BLaER1 (cell line): ENCODE measurements at regions not wholly inside any gene's neighbourhood (a gene's known extent, or its start where the extent isn't known, plus 50 kb on each side); places are given as distances from the start of the nearest gene placed in this dataset.
A peak's percentile ranks its signal among the peaks of the same experiment; 100 is the strongest.

ENCODE experiments used
- H3K27ac ChIP-seq: shearing (Covaris generic); formaldehyde crosslinking; 2 replicates; pipeline ENCODE4 v1.8.1; 2022
- H3K27me3 ChIP-seq: shearing (Covaris generic); formaldehyde crosslinking; 2 replicates; pipeline ENCODE4 v1.8.1; 2022
- H3K36me3 ChIP-seq: shearing (Covaris generic); formaldehyde crosslinking; 2 replicates; pipeline ENCODE4 v1.8.1; 2022
- H3K4me1 ChIP-seq: shearing (Covaris generic); formaldehyde crosslinking; 2 replicates; pipeline ENCODE4 v1.8.1; 2022
- H3K4me2 ChIP-seq: shearing (Covaris generic); formaldehyde crosslinking; 2 replicates; pipeline ENCODE4 v1.8.1; 2022
- H3K4me3 ChIP-seq: shearing (Covaris generic); formaldehyde crosslinking; 2 replicates; pipeline ENCODE4 v1.8.1; 2022
- H3K9ac ChIP-seq: shearing (Covaris generic); formaldehyde crosslinking; 2 replicates; pipeline ENCODE4 v1.8.1; 2022
- H3K9me3 ChIP-seq: shearing (Covaris generic); formaldehyde crosslinking; 2 replicates; pipeline ENCODE4 v1.8.1; 2022
- H4K20me1 ChIP-seq: shearing (Covaris generic); formaldehyde crosslinking; 2 replicates; pipeline ENCODE4 v1.8.1; 2022
- Cebpa-rat ChIP-seq: shearing (Covaris generic); IDR thresholded peaks from 2 replicates; pipeline ENCODE4 v1.8.1; 2022

DNA sequence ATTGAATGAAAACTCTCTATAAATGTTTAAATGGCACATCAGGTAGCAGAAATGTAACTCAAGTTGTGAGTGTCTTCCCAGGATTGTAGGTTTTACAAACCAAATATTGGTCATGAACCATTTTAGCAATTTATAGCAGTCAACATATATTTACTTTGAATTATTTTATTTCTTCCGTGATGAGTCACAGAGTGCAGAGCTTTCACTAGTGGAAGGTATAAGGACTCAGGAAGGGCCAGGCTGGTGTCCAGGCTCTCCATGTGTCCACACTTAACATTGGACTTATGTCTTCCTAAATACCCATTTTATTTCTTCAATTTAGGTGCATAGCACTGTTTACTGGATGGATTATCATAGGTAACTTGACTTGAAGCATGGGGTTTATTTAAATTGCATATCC is 120.9 kb downstream of the OLIG3 start:
- H3K4me1 ChIP-seq: peaks cover 7% of the 10 kb centered on the region; the same call in 1 of the 2 replicates
- H3K27ac ChIP-seq: no peak overlapping the region
- peaks cover 13% of the 10 kb centered on the region for H3K9me3 ChIP-seq
- no peaks in the 10 kb centered on the region for H3K27me3 ChIP-seq
- no peaks in the 10 kb centered on the region for H3K36me3 ChIP-seq
- no peak overlapping the region for H3K4me3 ChIP-seq
- no peak overlapping the region for H3K4me2 ChIP-seq
- TF ChIP-seq Cebpa-rat: no peak
- no peaks in the 10 kb centered on the region for H4K20me1 ChIP-seq
- no peak overlapping the region for H3K9ac ChIP-seq

DNA sequence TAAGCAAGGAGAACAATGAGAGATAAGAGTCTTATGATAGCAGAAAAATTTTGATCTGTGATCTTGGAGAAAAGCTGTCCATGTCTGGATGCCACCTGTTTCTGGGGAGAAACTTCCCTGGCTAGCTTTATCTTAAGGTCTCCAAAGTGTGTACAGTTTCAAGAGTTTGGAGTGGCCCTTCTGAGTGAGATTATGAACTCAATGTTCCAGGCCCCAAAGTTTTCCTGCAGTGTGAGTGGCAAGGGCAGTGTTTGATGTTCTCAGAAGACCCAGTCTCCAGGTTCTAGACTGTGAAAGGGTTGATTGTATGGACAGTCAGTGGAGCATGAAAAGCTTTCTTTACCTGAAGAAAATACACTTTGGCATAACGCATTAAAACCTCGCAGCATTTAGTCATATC is 121.7 kb downstream of the OLIG3 start:
- Histone ChIP-seq H3K4me3 (no peak overlapping the region), H3K9ac (no peak overlapping the region), H3K9me3 (peaks cover 8% of the 10 kb centered on the region), H3K27me3 (no peaks in the 10 kb centered on the region), H3K36me3 (no peaks in the 10 kb centered on the region), H3K4me1 (peaks cover 7% of the 10 kb centered on the region; the same call in 1 of the 2 replicates), H4K20me1 (no peaks in the 10 kb centered on the region), H3K27ac (no peak overlapping the region), H3K4me2 (no peak overlapping the region)
- no peak for TF ChIP-seq Cebpa-rat

DNA sequence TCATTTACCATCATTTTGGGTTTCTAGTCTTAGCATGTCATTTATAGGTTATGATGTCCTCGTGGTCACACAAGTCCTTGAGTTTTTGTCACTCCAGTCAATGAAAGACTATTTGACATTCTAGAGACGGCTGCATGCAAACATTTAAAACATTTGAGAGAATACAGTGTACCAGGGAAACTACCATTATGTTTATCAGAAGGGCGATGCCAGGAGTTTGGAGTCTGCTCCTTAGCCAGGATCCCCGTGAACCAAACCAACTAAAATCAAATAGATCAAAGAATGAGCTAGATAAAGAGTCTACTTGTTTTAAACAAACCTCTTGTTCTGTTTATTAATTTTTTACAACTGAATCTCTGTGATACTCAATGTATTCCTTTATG is 122.6 kb downstream of the OLIG3 start:
- H3K4me1 ChIP-seq: peaks cover 7% of the 10 kb centered on the region; the same call in 1 of the 2 replicates
- no peaks in the 10 kb centered on the region for H3K27me3 ChIP-seq
- no peaks in the 10 kb centered on the region for H3K36me3 ChIP-seq
- no peak for TF ChIP-seq Cebpa-rat
- no peaks in the 10 kb centered on the region for H4K20me1 ChIP-seq
- H3K9ac ChIP-seq: no peak overlapping the region
- no peak overlapping the region for H3K4me2 ChIP-seq
- no peak overlapping the region for H3K4me3 ChIP-seq
- H3K9me3 ChIP-seq: no peaks in the 10 kb centered on the region
- no peak overlapping the region for H3K27ac ChIP-seq

DNA sequence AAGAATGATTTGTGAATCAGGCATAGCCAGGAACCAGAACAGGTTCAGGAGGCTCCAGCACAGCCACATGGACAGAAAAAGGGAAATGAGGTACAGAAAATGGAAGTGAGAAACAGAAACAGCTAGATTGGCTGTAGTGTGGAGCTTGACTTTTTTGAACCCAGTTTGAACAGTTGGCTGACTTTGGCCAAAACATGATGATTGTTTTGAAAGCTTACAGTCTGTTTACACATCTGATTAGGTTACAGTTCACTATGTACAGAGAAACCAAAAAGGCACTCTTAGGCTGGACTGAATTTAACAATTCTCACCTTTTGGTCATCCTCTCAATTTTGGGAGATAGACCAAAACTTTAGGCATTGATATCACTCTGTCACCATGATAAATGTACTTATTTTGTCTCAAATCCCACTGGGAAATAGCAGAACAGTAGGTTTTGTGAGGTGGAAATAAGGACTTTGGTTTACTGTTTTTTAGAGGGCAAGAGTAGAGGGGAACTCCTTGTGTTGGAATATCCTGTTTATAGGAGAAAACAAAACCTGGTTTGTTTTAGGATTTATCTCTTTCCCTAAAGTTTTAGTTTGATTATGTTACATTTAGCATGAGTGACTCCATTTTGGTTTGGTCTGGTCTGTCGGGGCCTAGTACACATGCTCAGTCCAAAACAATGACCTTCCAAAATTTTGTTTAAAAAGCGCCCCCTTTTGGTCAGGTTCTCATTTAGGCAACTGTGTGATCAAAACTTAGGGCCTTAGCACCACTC is 123.1 kb downstream of the OLIG3 start:
- no peaks in the 10 kb centered on the region for H3K36me3 ChIP-seq
- H4K20me1 ChIP-seq: no peaks in the 10 kb centered on the region
- no peaks in the 10 kb centered on the region for H3K9me3 ChIP-seq
- no peak overlapping the region for H3K4me3 ChIP-seq
- H3K4me2 ChIP-seq: 0 out of 2 replicates have a peak overlapping the region, but pooled peaks have one; percentile 2
- H3K27me3 ChIP-seq: no peaks in the 10 kb centered on the region
- TF ChIP-seq Cebpa-rat: no peak
- peaks cover 7% of the 10 kb centered on the region; the same call in 1 of the 2 replicates for H3K4me1 ChIP-seq
- no peak overlapping the region for H3K27ac ChIP-seq
- H3K9ac ChIP-seq: no peak overlapping the region

DNA sequence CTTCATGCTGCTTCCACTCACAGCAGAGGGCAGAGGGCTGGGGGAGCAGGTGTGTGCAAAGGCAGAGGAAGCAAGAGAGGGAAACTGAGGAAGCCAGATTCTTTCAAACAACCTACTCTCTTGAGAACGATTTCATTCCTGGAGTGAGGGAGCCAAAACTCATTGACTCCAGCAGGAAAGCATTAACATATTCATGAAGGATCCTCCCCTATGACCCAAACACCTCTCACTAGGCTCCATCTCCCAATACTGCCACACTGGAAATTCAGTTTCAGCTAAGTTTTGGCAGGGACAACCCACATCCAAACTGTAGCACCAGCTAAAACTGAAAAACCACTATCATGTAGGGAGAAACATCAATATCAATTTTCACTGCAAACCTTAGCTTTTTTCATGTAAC is 125.1 kb downstream of the OLIG3 start:
- Histone ChIP-seq H3K4me2 (no peak overlapping the region), H3K36me3 (no peaks in the 10 kb centered on the region), H3K4me3 (no peak overlapping the region), H3K9me3 (no peaks in the 10 kb centered on the region), H3K4me1 (peaks cover 13% of the 10 kb centered on the region), H3K27ac (no peak overlapping the region), H3K27me3 (no peaks in the 10 kb centered on the region), H3K9ac (no peak overlapping the region), H4K20me1 (no peaks in the 10 kb centered on the region)
- TF ChIP-seq Cebpa-rat: no peak

DNA sequence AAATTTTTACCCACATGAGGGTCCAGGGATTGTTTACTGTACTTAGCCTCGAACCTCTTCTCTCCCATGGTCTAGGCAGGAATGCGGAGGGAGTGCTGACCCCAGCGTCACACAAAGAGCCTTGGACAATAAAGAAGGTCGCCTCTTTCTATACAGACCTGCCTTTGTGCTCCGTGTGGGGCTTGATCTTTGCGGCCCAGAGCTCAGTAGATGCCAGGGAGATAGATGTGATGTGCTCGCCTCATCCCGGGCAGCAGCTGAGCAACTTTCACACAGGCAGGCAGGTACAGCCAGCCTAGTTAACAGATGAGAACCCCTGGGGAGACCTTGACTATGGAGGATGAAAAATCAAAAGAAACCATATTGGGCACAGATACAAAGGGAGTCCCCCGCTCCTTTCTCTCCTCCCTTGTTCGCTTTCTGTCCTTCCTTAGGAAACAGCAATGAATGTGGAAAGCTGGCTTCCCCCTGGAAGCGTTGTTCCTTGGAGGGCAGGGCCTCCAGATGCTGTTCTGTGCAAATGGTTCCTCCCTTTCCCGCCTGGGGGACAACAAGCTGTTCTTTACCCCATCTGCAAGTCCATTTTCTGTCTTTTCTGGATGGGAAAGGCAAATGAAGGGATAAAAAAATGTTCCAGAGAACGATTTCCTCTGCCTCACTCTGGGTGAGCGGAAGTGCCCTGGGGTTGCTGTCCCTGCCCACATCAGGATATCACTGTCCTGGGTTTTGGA is 128.3 kb downstream of the OLIG3 start:
- no peaks in the 10 kb centered on the region for H4K20me1 ChIP-seq
- no peak for TF ChIP-seq Cebpa-rat

DNA sequence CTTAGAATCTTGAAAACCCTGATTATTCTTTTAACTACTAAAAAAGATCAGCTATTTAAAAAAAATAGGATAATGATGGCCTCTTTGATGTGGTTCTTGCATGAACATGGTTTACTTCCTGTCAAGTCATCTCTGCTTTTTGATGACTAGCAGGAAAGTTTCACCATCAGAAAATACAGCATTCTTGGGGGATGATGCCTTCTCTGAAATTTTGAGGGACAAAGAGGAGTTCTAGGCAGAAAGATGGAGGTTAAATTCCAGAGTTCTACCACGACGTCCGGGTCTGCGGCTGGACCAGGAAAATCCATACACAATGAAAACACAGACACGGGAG is 130.4 kb downstream of the OLIG3 start:
- Histone ChIP-seq H3K4me3 (no peak overlapping the region), H3K4me2 (peak overlapping the region; percentile 57), H3K9me3 (no peaks in the 10 kb centered on the region), H4K20me1 (no peaks in the 10 kb centered on the region), H3K4me1 (peaks cover 22% of the 10 kb centered on the region), H3K27me3 (no peaks in the 10 kb centered on the region), H3K9ac (no peak overlapping the region), H3K27ac (no peak overlapping the region), H3K36me3 (no peaks in the 10 kb centered on the region)
- TF ChIP-seq Cebpa-rat: no peak

More for the DNA sequence above, 128.3 kb downstream of the OLIG3 start:
- Histone ChIP-seq H3K4me3 (no peak overlapping the region), H3K9ac (no peak overlapping the region), H3K4me2 (no peak overlapping the region), H3K4me1 (peaks cover 24% of the 10 kb centered on the region), H3K27me3 (no peaks in the 10 kb centered on the region), H3K27ac (no peak overlapping the region), H3K9me3 (no peaks in the 10 kb centered on the region), H3K36me3 (no peaks in the 10 kb centered on the region)

DNA sequence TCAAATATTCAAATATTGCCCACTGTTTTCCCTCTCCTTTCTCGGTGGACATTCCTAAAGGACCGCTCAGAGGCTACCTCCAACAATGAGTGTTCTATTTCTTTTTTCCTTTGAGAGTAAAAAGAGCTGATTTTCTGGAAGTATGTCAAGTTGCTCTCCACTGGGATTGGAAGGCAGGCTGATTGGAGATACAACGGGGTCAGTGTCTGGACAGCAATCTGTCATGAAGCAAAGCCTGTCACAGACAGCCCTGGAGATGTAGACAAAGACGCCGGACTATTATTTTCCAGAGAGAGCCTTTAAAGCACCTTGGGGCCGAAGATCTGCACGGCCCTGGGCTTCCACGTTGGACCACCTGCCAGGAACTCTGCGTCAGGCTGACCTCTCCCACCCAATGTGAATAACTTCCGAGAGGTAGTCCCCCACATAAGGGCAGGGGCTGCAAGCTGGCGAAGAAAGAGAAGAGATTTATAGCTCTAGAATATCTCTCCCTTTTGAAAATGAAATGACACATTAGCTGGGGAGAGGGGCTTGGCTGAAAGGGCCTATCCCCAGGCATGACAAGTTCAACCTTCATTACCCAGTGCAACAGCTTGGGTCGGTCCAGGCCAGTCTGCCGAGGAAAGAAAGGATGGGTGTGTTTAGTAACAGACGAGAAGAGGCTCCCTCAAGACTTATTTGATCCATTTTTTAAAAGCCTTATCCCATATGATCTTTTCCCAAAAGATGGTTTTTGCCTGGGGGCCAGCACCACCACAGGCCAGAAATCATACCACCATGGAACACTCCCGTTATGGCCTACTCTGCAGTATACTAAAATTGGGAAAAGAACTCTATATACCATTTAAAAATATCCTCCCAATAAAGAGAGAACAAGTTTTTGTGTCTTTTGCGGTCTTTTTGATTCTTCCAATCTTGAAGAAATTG is 131.1 kb downstream of the OLIG3 start:
- Histone ChIP-seq H3K4me1 (peaks cover 22% of the 10 kb centered on the region), H3K27ac (0 out of 2 replicates have a peak overlapping the region, but pooled peaks have one; percentile 27)

DNA sequence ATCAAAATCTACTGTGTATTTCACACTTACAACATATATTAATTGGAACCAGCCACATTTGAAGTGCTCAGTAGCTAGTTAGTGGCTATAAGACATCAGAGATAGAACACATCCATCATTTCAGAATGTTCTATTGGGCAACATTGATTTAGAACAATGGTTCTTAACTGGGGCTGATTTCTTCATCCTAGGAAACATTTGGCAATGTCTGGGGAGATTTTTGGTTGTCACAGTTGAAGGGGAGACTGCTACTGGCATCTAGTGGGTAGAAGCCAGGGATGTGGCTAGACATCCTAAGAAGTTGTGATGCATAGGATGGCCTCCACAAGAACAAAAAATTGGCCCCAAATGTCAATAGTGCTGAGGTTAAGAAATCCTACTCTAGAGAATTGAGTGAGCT is 132.5 kb downstream of the OLIG3 start:
- Histone ChIP-seq H3K9me3 (no peaks in the 10 kb centered on the region), H4K20me1 (no peaks in the 10 kb centered on the region), H3K36me3 (no peaks in the 10 kb centered on the region), H3K9ac (no peak overlapping the region), H3K4me3 (no peak overlapping the region), H3K27ac (no peak overlapping the region), H3K27me3 (no peaks in the 10 kb centered on the region), H3K4me2 (no peak overlapping the region), H3K4me1 (peaks cover 28% of the 10 kb centered on the region)
- no peak for TF ChIP-seq Cebpa-rat

More for the DNA sequence above, 131.1 kb downstream of the OLIG3 start:
- Histone ChIP-seq H4K20me1 (no peaks in the 10 kb centered on the region), H3K9me3 (no peaks in the 10 kb centered on the region), H3K27me3 (no peaks in the 10 kb centered on the region), H3K4me3 (no peak overlapping the region), H3K36me3 (no peaks in the 10 kb centered on the region), H3K9ac (no peak overlapping the region), H3K4me2 (peak overlapping the region; percentile 57)
- no peak for TF ChIP-seq Cebpa-rat
